Dermis blood vessel endothelial cell (primary cell): ENCODE measurements at regions not wholly inside any gene's neighbourhood (a gene's known extent, or its start where the extent isn't known, plus 50 kb on each side); places are given as distances from the start of the nearest gene placed in this dataset.

Source experiments
- DNase-seq: peaks from one replicate; pipeline ENCODE4 v3.0.0; 2010

DNA sequence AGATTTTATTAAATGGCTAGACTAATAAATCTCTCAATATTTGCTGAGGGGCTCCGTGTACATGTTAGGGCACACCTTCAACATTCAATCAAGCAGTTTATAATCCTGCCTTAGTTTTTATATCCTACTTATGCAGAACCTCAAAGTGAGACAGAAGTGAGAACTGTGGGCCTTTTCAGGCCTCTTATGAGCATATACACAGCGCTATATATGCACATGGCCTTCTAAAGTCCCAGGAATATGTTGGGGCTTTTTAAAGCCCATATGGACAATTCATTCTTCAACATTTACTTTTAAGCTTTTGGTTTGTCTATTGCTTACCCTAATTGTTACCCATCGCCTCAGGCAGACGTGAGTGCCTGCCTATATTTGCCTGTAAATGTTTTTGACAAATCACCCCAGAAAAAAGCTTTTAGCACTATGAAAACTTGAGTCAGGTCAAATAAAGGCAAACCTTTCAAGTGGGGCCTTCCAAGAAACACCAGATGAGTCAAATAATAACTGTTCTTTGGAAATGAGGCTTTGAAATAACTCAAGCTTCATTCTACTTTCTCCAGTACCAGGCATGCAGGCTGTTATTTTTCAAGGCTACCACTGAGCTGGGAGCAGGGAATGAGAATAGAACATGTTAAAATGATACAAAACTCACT lies 58.2 kb downstream of the ESM1 start:
- no peak for DNase-seq

DNA sequence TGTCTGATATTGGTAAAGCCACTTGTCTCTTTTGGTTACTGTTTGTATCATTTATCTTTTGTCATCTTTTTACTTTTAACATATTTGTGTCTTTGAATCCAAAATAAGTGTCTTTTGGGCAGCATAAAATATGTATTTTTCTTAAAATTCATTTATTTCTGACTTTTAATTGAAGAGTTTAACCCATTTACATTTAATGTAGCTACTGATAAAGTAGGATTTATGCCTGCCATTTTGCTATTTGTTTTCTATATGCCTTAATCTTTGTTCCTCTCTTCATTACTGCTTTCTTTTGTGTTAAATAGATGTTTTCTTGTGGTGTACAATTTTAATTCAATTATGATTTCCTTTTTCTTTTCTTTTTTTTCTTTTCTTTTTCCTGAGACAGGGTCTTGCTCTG lies 60.9 kb downstream of the ESM1 start:
- no peak for DNase-seq

DNA sequence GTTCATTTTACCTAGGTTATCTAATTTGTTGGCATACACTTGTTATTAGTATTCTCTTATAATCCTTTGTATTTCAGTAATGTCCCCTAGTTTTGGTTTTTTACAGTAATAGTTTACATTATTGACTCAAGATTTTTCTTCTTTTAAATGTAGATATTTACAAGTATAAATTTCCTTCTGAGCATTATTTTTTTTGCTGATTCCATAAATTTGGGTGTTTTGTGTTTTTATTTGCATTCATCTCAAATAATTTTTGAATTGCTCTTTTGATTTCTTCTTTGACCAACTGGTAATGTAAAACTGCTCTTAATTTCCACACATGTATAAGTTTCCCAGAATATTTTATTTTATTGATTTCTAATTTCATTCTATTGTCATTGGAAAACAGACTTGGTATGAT lies 68.1 kb downstream of the ESM1 start:
- no peak for DNase-seq

DNA sequence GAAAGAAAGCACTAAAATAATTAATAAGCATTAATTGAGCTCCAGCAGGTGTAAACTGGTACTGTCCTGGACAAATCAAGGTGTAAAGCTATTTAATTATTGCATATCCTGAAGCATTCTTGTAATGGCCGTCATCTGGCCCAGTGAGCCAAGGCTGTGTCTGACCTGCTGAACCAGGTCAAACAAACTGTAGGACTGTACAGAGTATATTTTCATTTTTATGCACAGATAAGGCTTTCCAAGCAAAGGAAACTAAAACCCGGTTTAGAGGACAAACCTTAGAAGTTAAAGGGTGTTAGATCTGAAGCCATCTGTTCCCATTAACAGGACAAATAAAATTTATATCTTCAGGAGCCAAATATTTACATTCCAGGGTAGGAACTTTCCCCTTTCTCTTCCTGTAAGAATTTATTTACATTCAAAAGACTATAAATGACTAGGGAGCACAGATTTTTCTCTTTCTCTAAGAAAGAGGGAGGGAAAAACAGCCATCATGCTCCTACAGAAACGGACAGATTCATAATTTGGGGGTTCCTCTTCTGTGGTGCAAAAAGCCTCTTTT lies 69.8 kb downstream of the ESM1 start:
- no peak for DNase-seq

DNA sequence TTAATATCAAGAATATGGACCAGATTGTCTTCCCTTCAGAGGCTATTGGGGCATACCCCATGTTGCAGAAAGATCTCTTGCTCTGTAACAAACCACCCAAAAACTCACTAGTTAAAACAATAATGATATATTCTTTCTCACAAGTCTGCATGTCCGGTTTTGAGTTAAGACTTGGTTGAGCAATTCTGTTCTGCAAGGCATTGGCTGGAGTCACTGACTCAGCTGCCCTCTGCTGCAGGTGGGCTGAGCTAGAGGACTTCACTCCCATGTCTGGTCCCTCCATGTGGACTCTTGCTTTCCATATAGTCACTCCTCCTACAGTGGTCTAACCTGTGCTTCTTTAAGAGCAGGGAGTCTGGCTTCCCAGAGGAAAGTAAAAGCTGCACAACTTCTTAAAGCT lies 73.4 kb downstream of the ESM1 start:
- DNase-seq: no peak

DNA sequence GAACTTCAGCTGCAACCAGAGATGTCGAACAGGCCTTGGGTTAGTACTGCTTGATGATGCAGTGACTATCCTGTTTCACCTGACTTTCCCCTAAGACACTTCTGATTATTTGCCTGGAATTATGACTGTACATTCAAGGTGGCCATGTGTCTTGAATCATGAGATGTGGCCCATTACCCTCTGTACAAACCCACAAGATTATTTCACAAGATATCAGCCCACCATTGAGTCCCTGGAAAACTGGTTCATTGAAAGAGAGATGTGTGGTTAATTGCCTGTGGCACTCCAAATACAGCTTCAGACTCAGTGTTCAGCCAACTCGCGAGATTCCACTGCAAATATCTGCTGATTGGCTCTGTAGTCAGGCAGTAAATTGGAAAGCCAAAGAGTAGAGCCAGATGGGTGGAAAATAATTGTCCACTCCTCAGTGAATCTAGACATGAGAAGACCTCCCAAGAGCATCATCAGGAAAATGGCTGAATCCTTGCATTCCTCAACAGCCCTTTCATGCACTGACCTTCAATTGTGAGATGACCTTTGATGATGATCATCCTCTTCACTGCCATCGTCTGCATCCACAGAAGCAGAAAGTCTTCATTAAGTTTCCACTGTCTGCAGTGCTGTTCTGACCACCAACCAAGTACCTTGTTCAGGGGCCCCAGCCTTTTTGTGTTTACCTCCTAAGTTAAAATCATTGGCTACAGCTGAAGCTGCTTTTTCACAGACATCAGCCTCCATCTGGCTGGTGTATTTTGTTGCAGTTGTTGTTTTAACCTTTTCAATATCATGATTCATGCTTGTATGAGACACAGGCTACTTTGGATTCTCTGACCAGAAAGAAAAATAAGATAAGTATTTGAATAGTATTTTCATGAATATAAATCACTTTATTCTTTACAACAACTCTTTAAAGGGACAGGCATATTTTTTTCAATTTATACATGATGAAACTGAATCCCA lies 75.2 kb downstream of the ESM1 start:
- peak; percentile 61 for DNase-seq

DNA sequence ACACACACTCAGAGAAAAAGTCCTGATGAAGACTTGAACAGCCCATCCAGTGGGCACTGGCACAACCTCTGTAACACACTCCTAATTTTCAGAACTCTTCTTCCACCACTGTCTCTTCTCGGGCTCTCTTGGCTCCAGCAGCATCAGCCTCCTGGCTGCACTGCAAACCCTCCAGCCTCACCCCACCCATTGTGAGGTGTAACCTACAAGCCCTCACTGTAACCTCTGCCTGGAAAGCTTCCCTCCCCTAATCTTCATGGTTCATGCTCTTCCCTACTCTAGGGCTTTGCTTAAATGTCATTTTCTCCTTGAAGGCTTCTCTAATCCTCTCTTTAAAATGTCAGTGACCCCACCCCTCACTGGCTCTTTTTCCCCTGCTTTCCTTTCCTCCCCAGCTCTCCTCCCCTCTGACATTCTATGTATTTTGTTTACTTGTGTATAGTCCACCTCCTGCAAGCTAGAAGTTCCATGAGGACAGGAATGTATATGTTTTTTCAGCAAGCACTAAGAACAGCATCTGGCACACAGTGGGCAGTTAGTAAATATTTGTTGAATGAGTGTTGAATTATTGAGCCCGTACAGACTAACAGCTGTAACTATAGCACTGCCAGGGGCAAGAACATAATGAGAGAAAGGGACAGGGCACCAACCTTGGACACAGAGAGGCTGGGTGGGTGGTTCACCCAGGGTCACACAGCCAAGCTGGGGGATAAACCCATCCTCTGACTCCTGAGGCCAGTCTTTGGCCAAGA lies 76.4 kb downstream of the ESM1 start:
- no peak for DNase-seq

DNA sequence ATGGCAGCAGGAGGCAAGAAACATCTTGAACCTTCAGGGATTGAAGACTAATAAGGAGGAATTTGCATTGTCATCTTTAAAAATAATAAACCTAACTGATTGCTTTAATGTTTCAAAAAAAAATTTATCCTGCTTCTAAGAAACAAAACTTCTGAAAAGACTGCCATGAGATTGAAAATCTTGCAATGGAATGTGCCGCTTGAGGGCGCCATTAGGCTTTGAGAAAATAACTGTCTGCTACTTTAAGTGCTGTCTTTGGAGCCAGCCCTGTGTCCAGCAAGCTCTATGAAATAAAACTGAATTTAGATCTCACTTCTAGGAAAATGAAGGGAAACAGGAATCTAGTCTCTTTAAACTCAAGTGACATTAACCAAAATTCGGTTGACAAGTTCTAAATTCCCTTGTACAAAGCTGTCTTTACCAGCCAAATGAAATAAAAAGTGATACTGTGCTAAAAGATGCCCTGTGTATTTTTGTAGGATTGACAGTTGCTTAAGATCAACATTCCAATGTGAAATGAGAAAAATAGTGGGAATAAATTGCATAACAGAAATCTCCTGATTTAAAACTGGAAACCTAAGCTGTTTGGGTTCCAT lies 79.4 kb downstream of the ESM1 start:
- DNase-seq: peak; percentile 89

DNA sequence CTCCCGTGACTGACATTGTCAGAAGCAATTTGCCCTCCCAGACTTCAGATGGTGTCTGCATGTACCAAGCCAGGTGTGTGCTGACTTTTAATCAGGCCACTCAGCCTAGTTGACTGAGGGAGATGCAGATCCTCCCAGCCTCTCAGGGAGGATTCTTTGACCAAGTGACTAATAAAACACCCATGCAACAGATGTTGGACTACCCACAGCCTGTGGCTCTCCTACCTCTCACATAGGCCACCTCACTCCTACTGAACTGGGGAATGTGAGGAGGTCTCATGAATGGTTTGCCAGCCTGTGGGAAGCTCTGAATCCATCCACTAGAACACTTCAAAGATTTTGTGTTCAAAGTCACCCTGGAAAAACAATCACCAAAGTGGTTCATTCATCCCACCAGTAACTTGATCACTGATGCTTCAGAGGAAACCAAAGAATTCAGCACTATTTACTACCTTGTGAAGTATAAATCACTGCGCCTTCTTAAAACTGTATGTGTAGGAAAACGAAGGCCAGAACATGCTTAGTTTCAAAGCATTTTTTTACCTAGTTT lies 80.1 kb downstream of the ESM1 start:
- DNase-seq: no peak

DNA sequence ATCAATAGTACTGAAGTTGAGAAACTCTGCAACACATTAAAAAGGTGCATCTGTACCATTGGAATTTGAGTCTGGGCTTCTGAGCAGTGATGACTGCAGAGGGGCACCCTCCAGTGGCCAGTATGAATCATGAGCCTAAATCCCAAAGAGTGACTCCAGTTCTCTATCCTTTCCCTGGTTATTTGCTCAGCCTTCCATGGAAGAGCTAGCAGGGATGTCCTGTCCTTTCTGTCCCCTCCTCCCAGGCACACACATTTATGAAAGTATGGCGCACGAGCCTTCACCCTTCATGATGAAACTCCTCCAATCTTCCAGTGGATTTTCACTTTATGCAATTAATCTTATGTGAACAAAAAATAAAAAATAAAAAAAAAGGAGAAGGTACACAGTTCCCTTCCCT lies 81.0 kb downstream of the ESM1 start:
- DNase-seq: peak; percentile 64

DNA sequence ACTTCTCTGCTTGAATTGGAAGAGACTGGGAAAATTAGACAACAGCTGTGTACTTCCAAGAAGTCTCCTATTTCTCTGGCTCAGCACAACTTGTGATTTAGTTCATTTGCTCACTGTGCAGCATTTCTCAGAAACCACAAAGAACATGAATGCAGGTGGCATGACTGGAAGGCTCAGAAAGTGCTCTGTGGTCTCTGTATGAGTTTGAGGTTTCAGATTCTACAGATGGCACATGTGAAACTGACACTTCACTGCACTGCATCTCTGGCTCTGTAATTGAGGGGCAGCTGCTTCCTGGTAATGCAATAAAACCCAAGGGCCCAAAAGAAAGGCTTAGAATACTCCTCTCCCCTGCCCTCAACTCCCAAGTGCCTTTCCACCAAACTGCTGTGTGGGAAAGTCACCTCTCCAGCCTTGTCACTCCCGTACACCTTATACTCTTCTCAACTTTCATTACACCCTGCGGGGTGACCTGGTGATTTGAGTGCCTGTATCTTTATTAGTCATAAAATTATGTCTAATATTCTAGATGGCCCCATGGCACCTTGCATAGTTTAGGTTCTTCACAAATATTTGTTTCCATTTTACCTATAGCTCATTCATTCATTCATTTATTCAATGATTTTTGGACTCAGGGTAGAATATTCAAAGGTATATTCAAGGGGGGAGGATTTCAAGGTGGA lies 82.5 kb downstream of the ESM1 start:
- DNase-seq: no peak

DNA sequence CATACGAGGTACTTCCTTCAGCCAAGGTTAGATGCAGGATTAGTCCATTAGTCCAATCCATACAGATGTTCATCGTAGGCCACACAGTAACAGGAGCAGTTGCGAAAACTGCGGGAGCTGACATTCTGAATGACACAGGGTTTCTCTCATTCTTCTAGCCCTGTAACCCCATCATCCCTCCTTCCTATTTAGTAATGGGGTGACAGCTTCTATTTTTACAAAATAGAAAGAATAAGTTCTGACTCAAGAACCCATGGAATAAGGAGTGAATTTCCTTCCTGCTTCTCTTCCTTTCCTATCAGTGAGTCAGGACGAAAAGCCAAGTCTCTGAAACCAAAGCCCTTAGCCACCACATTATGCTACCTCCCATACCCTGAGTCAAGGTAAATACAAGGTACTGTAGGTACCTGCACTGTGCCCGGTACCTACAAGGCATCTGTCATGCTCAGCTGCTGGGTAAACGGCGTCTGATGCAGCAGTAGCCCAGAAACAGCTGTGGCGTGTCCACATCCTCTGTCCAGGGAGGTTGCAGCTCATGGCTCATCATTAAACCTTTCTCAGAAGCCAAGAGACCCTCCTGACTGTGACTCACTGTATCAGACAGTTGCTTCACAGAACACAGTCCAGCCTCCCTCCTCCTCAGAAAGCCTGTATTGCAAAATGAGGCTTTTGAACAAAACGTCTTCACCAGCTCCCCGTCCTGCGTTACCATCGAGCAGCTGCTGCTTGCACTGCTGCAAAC lies 84.2 kb downstream of the ESM1 start:
- DNase-seq: no peak

DNA sequence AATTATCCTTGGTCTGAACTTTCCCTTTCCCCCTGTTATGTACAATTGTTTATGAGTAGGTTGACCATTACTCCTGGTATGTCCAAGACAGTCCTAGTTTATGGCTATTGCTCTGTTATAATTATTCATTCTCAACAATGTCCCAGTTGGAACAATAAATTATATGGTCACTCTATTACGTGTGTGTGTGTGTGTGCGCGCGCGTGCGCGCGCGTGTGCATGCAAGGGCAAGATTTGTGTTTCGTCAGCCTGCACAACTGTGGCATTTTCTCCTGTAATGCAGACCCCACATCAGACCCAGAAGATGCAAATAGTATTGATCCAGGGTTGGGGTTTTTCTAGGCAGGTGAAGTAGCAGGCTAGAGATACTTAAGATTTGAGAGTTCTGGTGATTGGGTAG lies 88.4 kb downstream of the ESM1 start:
- no peak for DNase-seq

DNA sequence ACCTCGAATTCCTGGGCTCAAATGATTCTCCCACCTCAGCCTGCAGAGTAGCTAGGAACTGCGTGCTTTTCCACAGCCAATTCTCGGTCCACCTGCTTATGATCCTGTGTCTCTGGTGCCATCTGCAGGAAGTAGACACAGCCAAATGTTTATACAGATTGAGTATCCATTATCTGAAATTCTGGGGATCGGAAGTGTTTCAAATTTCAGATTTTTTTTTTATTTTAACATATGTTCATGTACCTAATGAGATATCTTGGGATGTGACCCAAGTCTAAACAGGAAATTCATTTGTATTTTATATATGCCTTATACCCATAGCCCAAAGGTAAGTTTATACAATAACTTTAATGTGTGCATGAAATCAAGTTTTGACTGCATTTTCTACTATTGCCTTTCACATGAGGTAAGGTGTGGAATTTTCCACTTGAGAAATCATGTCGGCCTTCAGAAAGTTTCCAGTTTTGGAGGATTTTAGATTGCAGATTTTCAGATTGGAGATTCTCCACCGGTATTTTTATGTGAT lies 89.5 kb downstream of the ESM1 start:
- peak; percentile 78 for DNase-seq

DNA sequence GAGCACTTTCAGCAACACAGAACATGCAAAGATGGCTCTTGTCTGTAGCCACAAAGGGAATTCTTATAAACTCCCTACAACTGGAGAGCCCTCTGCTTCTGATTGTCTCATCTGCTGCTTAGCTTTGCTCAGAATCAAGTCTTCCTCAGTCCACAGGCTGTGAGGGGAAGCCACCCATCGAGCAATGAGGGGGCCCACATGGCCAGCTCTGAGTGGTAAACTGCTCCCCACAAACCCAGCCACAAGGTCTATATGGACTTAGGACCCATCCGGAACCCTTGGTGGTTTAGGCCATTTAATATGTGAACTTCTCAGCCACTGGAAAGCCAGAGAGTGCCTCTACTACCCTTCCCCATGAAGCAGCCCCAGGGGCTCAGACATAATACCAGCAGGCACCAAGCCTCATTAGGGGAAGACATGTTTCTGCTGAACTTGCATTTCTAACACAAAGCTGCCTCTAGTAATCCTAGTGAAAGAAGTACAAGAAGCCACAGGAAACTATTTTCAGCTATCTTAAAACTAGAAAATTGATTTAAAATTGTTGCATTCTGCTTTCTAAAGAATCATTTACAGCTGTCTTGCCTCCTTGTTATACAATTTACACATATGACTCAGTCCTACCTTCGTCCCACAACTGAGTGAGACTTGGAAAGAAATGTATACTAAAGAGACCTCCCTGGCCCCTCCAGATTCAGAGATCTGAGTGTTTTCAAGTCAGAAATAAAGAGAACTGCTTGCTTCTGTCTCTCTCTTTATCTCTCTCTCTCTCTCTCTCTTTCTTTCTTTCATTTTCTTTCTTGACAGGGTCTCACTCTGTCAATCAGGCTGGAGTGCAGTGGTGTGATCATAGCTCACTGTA lies 90.2 kb downstream of the ESM1 start:
- no peak for DNase-seq

DNA sequence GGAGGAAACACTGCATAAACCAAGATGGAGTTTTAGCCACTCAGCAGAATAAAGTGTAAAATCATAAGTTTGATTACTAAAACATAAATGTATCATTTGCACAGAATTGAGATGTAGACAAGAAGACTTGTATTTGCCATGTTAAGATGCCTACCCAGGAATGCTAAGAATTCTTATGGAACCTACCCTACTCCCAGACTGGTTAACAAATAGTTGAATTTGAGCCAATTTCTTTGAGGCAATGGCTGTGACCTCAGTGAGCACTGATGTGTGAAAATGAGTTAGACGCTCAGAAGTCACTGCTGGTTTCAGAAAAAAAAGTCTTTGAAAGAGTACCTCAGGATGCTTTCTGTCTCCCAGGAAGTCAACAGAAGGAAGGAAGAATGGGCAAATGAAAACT lies 95.6 kb downstream of the ESM1 start:
- peak; percentile 67 for DNase-seq

DNA sequence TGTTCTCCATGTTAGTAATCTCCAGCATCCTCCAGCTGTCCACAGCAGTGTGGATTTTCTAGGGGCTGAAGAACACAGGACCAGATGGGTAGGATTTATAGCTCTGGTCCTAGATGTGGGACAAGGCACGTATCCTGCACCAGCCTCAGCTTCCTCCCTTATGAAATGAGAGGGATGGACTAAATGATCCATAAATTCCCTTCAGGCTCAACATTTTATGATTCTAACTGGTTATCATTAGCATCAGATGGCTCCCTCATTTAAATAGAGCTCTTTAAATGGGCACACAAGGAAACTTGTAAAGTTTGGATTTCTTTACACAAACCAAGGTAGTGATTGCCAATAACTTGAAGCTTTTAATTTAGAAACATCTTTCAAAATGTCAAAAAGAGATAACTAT lies 97.7 kb downstream of the ESM1 start:
- no peak for DNase-seq

DNA sequence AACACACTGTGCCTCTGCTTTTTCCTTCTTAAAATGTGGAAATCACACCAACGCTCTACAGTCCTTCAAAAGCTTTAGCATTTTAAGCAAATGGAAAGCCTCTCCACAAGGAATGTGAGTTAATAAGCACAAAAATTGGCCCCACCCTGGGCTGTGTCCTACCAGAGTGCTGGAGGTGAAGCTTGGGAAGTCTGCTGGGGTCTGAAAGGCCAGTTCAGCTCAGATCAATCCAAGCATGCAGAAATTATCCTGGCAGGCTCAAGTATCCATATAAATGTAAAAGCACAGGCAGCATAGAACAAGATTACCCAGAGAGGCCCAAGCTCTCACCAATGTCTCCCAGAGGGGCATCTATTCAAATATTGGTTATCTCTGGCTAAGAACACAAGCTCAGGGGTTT lies 98.5 kb downstream of the ESM1 start:
- DNase-seq: no peak

DNA sequence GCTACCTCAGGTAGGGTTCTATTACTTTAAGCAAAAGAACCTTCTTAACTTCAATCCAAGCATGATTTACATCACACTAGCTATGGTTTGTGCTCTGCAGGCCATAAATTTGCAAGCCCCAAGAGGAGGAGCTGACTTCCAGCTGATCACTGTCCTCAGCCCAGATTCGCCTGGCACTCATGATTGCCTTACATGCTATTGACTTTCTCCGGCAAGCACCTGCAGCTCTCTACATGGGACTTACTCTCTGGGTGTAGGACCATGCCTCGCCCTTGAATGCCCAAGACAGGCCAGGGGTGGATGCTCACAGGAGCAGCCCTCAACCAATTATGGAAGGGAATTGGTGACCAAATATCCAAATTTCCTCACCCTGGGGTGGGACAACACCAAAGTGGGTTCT lies 99.8 kb downstream of the ESM1 start:
- DNase-seq: no peak

DNA sequence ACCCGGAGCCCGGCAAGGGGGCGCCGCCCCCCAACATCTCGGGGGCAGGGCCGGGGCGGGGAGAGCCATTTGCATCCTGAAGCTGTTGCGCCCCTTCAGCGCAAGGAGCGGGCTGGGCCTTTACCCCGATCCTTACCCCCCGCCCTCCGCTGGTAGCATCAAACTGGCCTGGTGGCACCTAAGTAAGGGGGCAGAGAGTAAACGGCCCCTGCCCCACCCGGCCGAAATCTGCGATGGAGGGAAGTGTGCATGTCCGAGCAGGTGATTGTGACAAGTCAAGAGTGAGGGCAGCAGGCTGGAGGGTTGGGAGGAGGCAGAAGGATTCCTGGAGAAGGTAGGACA lies 101.2 kb downstream of the ESM1 start:
- DNase-seq: no peak
